Astrocyte (in vitro differentiated cells and primary cell): ENCODE measurements at regions not wholly inside any gene's neighbourhood (a gene's known extent, or its start where the extent isn't known, plus 50 kb on each side); places are given as distances from the start of the nearest gene placed in this dataset.

Experiments
- DNase-seq: peaks from one replicate; pipeline ENCODE4 v3.0.0-alpha.2; 2010; ENCODE audit warnings: low read depth
- FAIRE-seq: peaks from 2 replicates; lab custom pipeline; 2011; peaks lifted over from hg19 to GRCh38; lab: Jason Lieb, UNC
- H2AFZ ChIP-seq: 2 replicates; pipeline ENCODE4 v1.6.0; 2012; ENCODE audit warnings: low read depth, low read length, inconsistent platforms
- H3K27ac ChIP-seq: 2 replicates; pipeline ENCODE4 v1.5.1; 2011; ENCODE audit warnings: low read depth, low read length, inconsistent platforms
- H3K27me3 ChIP-seq: 2 replicates; pipeline ENCODE4 v1.6.0; 2011; ENCODE audit warnings: low read length, inconsistent platforms; ENCODE audit not compliant: insufficient read depth
- H3K36me3 ChIP-seq: 2 replicates; pipeline ENCODE4 v1.5.1; 2011; ENCODE audit warnings: low read length, inconsistent platforms; ENCODE audit not compliant: insufficient read depth
- H3K4me1 ChIP-seq: 2 replicates; pipeline ENCODE4 v1.5.1; 2011; ENCODE audit warnings: low read length, inconsistent platforms; ENCODE audit not compliant: insufficient read depth
- H3K4me2 ChIP-seq: 2 replicates; pipeline ENCODE4 v1.6.0; 2012; ENCODE audit warnings: low read length, inconsistent platforms
- H3K4me3 ChIP-seq: 2 replicates; pipeline ENCODE4 v1.5.1; 2011; ENCODE audit warnings: low read depth, mild to moderate bottlenecking, low read length, inconsistent platforms; ENCODE audit not compliant: insufficient read depth
- H3K79me2 ChIP-seq: 2 replicates; pipeline ENCODE4 v1.6.0; 2012; ENCODE audit warnings: mild to moderate bottlenecking, low read length, inconsistent platforms; ENCODE audit not compliant: insufficient read depth
- H3K9ac ChIP-seq: 2 replicates; pipeline ENCODE4 v1.6.0; 2012; ENCODE audit warnings: mild to moderate bottlenecking, low read length, inconsistent platforms
- H3K9me3 ChIP-seq: 2 replicates; pipeline ENCODE4 v1.5.1; 2012; ENCODE audit warnings: low read depth, mild to moderate bottlenecking, low read length, inconsistent platforms; ENCODE audit not compliant: insufficient read depth
- H4K20me1 ChIP-seq: 2 replicates; pipeline ENCODE4 v1.6.0; 2012; ENCODE audit warnings: low read length, inconsistent platforms; ENCODE audit not compliant: insufficient read depth
- H3K27ac Mint-ChIP-seq: one replicate; pipeline ENCODE4 v1.8.0; 2021; ENCODE audit warnings: mild to moderate bottlenecking, mixed read lengths; ENCODE audit not compliant: unreplicated experiment
- H3K27me3 Mint-ChIP-seq: one replicate; pipeline ENCODE4 v1.8.0; 2021; ENCODE audit warnings: low read depth, mixed read lengths; ENCODE audit not compliant: unreplicated experiment
- H3K36me3 Mint-ChIP-seq: one replicate; pipeline ENCODE4 v1.8.0; 2021; ENCODE audit warnings: low read depth, mixed read lengths; ENCODE audit not compliant: unreplicated experiment
- H3K4me1 Mint-ChIP-seq: one replicate; pipeline ENCODE4 v1.8.0; 2021; ENCODE audit warnings: low read depth, mixed read lengths; ENCODE audit not compliant: unreplicated experiment
- H3K4me3 Mint-ChIP-seq: one replicate; pipeline ENCODE4 v1.8.0; 2021; ENCODE audit warnings: mild to moderate bottlenecking, moderate library complexity, mixed read lengths; ENCODE audit not compliant: unreplicated experiment
- H3K9me3 Mint-ChIP-seq: one replicate; pipeline ENCODE4 v1.8.0; 2021; ENCODE audit warnings: mild to moderate bottlenecking, mixed read lengths; ENCODE audit not compliant: unreplicated experiment
- CTCF ChIP-seq: IDR thresholded peaks from 2 replicates; pipeline ENCODE4 v1.5.1; 2011; ENCODE audit warnings: low read depth, mild to moderate bottlenecking, inconsistent platforms, low read length, moderate library complexity; ENCODE audit not compliant: insufficient read depth
- EZH2 ChIP-seq: IDR thresholded peaks from 2 replicates; pipeline ENCODE4 v1.6.1; 2012; ENCODE audit warnings: mild to moderate bottlenecking, low read length, inconsistent platforms; ENCODE audit not compliant: insufficient read depth

GRCh38 chr9:134551176-134551575 lies 90.4 kb upstream of the COL5A1 start:
- H3K27ac ChIP-seq, result peak overlapping the region; percentile 78
- H3K79me2 ChIP-seq, result no peaks in the 10 kb centered on the region
- H3K4me1 ChIP-seq, result peaks cover 46% of the 10 kb centered on the region
- Mint-ChIP-seq H3K9me3 (peaks cover 3% of the 10 kb centered on the region), H3K4me1 (peaks cover 42% of the 10 kb centered on the region), H3K27ac (peak overlapping the region; percentile 100), H3K36me3 (peaks cover 6% of the 10 kb centered on the region), H3K27me3 (no peaks in the 10 kb centered on the region), H3K4me3 (peak overlapping the region; percentile 50)
- FAIRE-seq (no peak), DNase-seq (no peak)
- peak overlapping the region; percentile 52 for H3K9ac ChIP-seq
- no peak overlapping the region for H3K4me3 ChIP-seq
- TF ChIP-seq EZH2 (no peak), CTCF (no peak)
- H4K20me1 ChIP-seq, result no peaks in the 10 kb centered on the region
- H3K9me3 ChIP-seq, result no peaks in the 10 kb centered on the region
- H3K27me3 ChIP-seq, result no peaks in the 10 kb centered on the region
- no peaks in the 10 kb centered on the region for H3K36me3 ChIP-seq
- H2AFZ ChIP-seq, result no peak overlapping the region
- peak overlapping the region; percentile 58 for H3K4me2 ChIP-seq

- Mint-ChIP-seq H3K27ac (peak overlapping the region; percentile 100), H3K9me3 (peaks cover 3% of the 10 kb centered on the region), H3K36me3 (peaks cover 6% of the 10 kb centered on the region), H3K4me3 (peak overlapping the region; percentile 64), H3K4me1 (peaks cover 42% of the 10 kb centered on the region), H3K27me3 (no peaks in the 10 kb centered on the region)
- Histone ChIP-seq H3K4me2 (peak overlapping the region; percentile 58), H3K9me3 (no peaks in the 10 kb centered on the region), H4K20me1 (no peaks in the 10 kb centered on the region), H3K79me2 (no peaks in the 10 kb centered on the region), H3K9ac (peak overlapping the region; percentile 61), H3K27me3 (no peaks in the 10 kb centered on the region), H2AFZ (peak overlapping the region; percentile 3), H3K36me3 (no peaks in the 10 kb centered on the region), H3K4me1 (peaks cover 41% of the 10 kb centered on the region), H3K27ac (peak overlapping the region; percentile 78), H3K4me3 (no peak overlapping the region)
- DNase-seq, result peak; percentile 96
- peak; percentile 89 for FAIRE-seq
- TF ChIP-seq EZH2, result no peak
- TF ChIP-seq CTCF, result no peak
Observed at GRCh38 chr9:134551644-134552348, 89.8 kb upstream of the COL5A1 start.
